HepG2 (cell line): ENCODE measurements at regions not wholly inside any gene's neighbourhood (a gene's known extent, or its start where the extent isn't known, plus 50 kb on each side); places are given as distances from the start of the nearest gene placed in this dataset.

Experiments used
- ELF4 ChIP-seq: sonication (generic); formaldehyde crosslinking; IDR thresholded peaks from 2 replicates; pipeline ENCODE4 v1.5.0; 2020; ENCODE audit warnings: missing genetic modification reagents, mild to moderate bottlenecking, moderate library complexity, borderline replicate concordance
- FOXK1 ChIP-seq: sonication (generic); formaldehyde crosslinking; IDR thresholded peaks from 2 replicates; pipeline ENCODE4 v1.4.0; 2020; ENCODE audit warnings: low read depth, missing genetic modification reagents, borderline replicate concordance
- KAT8 ChIP-seq: IDR thresholded peaks from 2 replicates; pipeline ENCODE4 v1.6.1; 2016; ENCODE audit warnings: missing genetic modification reagents, missing compliant biosample characterization
- PRDM15 ChIP-seq: sonication (generic); formaldehyde crosslinking; IDR thresholded peaks from 2 replicates; pipeline ENCODE4 v1.4.0; 2020; ENCODE audit warnings: missing genetic modification reagents
- TARDBP ChIP-seq: sonication (generic); formaldehyde crosslinking; IDR thresholded peaks from 2 replicates; pipeline ENCODE4 v1.8.0; 2022; ENCODE audit warnings: mild to moderate bottlenecking, missing genetic modification reagents
- ZBTB25 ChIP-seq: IDR thresholded peaks from 2 replicates; pipeline ENCODE4 v1.6.1; 2018; ENCODE audit warnings: missing genetic modification reagents
- ZNF280B ChIP-seq: sonication (generic); formaldehyde crosslinking; IDR thresholded peaks from 2 replicates; pipeline ENCODE4 v1.5.0; 2020; ENCODE audit warnings: missing genetic modification reagents, mild to moderate bottlenecking, borderline replicate concordance
- ZNF709 ChIP-seq: sonication (generic); formaldehyde crosslinking; IDR thresholded peaks from 2 replicates; pipeline ENCODE4 v1.5.0; 2020; ENCODE audit warnings: mild to moderate bottlenecking, missing genetic modification reagents
- ZNF75D ChIP-seq: sonication (generic); formaldehyde crosslinking; IDR thresholded peaks from 2 replicates; pipeline ENCODE4 v1.8.1; 2023; ENCODE audit warnings: missing genetic modification reagents, mild to moderate bottlenecking, borderline replicate concordance

- TF ChIP-seq PRDM15 (CRISPR knock-in tag) (no peak), KAT8 (CRISPR knock-in tag) (no peak), ELF4 (no peak), FOXK1 (no peak), ZNF280B (CRISPR knock-in tag) (no peak), TARDBP (no peak), ZNF709 (CRISPR knock-in tag) (no peak), ZBTB25 (CRISPR knock-in tag) (no peak), ZNF75D (CRISPR knock-in tag) (no peak)
- TF ChIP-seq, all 625 proteins: peak for 0
Measured at GRCh38 chrX:574830-575229, 55.8 kb upstream of the SHOX start (continued).
